NOMO-1 treated with DMSO at 0.1 percent for 48 hours (cell line): ENCODE measurements at regions not wholly inside any gene's neighbourhood (a gene's known extent, or its start where the extent isn't known, plus 50 kb on each side); places are given as distances from the start of the nearest gene placed in this dataset.
"Not testable (repeated sequence)": the region's sequence is repeated elsewhere in the genome, so short reads cannot be mapped to it uniquely, and the experiment has no call there.

Experiments
- DNase-seq: peaks from one replicate; lab custom pipeline; 2025; ENCODE audit not compliant: unreplicated experiment; lab: John Stamatoyannopoulos, UW

DNA sequence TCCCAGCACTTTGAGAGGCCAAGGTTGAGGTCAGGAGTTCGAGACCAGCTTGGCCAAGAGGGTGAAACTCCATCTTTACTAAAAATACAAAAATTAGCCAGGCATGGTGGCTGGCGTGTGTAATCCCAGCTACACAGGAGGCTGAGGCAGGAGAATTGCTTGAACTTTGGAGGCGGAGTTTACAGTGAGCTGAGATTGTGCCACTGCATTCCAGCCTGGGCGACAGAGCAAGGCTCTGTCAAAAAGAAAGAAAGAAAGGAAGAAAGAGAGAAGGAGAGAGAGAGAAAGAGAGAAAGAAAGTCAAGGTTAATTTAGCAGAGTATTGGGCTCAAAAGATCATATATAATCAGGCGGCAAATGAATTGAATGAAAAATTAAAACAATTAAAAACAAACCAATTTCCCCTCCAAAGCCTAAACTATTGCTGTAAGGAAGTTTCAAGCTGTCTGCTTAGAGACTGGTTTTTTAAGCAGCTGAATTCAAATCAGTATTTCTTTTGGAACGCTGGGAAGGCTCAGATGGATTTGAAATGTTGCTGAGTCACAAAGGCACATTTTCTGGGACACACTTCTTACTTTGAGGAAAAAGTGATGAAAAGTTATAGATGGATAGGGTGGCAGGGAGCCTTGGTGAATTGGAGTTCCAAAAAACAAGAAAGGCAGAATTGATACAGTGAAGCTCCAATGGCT is 81.3 kb upstream of the BHLHE40 start:
- no peak for DNase-seq

DNA sequence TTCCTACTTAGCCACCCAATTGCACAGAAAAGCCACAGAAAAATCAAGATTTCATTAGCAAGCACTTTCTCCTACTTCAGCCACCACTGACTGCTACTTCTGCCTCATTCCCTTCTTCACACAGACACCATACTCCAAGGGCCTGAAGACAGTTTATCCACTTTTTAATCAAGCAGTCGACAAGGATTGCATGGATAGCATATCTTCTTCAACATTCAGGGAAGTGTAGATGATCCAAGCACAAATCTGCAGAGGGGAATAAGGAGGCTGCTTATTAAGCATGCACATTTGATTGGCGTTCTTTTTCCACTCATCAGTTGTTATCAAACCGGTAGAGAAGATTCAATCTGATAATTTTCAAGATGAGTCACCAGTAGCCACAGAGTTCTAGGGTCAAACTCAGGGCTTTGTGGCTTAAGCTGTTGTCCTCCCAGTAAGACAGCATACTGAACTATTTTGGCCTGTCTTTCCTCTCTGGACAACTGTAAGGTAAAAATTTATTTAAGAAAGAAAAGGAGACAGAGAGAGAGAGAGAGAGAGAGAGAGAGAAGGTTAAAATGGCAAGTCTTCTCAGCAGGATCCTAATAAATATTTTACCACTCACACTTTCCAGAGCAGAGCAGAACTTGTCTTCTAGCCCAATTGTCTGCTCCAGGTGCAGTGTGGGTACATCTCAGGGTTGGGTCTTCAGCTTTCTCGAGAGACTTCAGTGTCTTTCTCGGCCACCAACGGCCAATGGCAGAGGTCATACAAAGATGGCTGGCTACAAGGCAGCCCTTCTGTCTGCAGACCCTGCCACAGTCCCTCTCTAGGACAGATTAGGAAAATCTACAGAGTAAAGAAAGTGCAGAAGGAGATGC is 80.6 kb upstream of the BHLHE40 start:
- DNase-seq, result peak; percentile 14

DNA sequence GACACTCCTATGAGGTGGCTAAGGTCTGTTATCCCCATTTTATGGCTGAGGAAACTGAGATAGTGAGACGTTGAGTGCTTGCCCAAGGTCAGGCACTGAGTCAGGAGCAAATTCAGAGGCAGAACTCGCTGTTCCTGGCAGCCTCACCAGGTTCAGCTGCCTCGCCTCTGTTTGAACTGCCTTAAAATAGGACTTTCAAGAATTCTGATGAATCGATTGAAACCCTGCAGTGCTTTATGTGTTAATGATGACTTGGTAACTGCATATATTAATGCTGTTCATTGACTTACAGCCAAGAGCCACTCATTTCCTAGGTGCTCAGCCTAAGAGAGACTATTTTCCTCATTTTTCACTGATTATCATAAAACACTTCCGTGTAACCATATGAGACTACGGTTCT is 79.5 kb upstream of the BHLHE40 start:
- DNase-seq, result no peak

DNA sequence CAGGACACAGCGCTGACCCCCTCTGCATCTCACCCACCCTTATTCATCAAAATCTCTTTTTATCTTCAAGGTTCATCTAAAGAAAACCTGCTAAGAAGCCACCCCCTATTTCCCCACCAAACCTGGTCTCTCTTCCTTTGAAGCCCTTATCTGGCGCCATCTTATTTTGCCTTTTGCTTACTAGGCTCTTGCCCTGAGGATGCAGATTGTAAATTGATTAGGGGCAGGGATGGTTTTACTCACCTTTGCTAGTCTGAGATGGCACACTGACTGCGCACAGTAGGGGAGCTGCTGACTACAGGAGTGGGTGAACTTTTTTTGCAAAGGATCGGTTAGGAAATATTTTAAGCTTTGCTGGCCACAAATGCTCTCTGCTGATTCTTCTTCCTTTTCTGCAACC is 78.9 kb upstream of the BHLHE40 start:
- DNase-seq, result no peak

DNA sequence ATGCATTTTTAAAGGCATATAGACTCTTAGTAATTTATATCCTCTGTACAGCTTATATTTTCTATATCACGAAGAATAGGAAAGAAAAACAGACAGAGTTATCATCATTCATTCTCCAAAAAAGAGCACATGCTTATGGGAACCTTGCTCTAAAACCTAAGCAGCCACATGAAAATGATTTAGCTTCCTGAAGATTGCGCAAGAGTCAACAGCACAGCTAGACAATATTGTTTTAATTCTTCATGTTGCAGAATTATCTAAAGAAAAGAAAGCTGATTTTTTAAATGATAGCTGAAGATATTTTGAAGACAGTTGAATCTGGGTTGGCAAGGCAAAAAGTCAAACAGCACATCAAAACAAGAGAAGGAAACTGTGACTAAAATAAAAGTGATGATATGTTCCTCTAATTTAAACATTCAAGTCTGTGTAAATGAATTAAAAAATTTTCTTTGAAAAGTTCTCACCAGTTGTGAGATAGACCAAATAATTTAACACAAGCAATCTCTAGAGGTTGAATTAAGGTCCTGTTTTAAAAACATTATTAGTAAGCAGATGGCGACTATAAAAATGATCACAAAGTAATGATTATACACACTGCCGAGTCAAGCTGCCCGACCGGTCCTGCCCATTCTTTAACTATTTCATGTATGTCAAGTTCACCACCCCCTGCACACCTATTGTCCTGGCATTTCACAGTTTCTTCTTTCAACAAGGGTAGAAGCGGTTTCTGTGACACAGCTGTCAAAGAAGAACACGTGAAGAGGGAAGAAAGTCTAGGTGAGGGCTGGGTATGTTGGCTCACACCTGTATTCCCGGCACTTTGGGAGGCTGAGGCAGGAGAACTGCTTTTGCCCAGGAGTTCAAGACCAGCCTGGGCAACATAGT is 74.2 kb upstream of the BHLHE40 start:
- DNase-seq, result peak; percentile 44

DNA sequence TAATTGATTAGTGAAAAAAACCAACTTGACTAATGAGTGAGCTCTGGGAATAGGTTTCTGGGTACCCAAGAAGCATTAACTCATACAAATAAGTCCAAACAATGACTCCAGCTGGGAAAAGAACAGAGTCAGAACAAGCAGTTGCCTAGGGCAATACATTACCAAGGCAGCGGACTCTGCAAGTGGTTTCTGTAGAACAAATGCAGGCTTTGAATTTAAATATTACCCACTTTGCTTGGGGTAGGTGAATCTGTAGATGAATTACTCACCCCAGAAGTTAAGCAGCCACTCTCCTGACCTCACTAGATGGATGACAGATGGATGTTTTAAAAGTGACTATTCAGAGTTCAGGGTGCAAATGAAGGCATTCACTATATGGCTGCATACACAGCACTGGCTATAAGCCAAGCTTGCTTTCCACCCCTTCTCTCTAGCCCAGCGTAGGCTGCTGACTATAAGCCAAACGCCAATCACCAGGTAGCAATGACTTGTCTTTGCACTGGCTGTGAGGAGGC is 73.1 kb upstream of the BHLHE40 start:
- DNase-seq, result no peak

DNA sequence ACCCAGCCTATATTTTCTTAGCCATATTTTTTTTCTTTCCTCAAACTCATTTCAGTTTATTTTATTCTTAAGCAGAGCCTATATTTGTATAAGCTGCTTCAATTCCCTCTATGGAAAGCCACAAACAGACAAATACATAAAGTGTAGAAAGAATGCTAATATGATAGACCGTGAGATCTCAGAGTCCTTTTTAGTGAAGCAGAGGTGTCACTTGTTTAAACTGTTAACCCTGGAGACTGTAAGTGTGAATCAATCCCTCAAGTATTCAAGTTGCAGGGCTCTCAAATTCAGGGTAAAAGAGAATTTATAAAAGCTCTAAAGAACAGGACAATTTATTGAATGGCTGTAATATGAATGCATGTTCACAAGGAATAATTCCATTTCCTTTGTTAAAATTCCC is 72.2 kb upstream of the BHLHE40 start:
- no peak for DNase-seq

DNA sequence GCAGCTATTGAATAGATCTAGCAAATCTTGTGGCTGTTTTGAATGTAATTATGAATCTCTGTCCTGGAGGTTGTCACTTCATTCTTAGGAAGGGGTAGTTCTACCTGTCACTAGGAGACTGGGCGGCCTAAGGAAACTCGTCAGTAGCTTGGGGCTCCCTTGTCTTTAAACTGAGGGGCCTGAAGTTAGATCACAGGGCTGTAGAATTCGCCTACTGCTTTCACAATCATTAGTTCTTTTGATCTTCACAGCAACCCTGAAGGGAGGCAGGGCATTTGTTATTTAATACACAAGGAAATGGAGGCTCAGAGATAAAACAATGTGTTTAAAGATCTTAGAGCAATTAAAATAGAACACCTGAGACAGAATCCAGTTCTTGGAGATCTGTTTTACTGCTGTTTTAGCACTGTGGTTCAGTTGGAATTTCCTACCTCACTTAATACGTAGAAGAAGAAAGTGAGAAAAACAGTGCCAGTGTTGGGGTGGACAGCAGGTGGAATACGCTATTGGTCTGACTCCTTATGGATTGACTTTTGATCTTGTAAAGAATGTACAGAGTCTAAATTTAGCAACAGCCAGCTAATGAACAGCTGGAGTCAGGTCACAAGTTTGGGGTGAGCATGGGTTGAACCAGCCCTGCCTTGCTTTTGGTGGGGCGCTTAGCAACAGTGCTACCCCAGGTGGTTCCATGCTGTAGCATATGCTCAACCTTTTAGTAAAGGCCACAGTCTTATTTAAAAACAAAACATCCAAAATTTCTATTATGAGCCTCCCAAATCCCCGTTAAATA is 71.4 kb upstream of the BHLHE40 start:
- DNase-seq, result no peak

DNA sequence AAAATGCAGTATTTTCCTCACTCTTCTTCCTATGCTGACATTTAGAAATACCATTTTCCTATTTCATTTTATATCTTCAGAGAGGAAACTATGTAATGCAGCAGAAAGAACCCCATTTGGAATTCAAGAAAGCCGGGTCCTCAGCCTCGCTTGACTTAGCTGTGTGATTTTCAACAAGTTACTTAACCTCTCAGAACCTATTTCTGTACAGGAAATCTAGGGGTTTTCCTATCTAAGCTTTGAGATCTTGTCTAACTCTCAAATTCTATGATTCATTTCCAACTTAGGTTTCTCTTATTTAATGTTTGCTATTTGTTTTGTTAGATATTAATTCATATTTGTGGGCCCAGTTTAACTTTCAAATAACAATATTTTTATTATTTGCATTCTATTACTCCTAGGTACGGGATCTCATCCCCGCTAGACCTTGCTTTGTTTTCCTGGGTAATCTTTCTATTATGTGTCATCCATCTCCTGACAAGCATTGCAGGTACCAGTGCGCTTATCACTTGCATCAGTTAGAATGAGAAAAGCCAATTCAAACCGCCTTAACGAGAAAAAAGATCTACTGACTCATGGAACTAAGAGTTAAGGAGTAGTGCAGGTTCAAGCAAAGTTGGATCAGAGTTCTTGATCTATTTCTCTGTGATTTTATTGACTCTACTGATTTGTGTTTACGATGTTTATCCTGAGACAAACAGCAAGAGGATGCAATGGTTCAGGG is 70.6 kb upstream of the BHLHE40 start:
- no peak for DNase-seq

DNA sequence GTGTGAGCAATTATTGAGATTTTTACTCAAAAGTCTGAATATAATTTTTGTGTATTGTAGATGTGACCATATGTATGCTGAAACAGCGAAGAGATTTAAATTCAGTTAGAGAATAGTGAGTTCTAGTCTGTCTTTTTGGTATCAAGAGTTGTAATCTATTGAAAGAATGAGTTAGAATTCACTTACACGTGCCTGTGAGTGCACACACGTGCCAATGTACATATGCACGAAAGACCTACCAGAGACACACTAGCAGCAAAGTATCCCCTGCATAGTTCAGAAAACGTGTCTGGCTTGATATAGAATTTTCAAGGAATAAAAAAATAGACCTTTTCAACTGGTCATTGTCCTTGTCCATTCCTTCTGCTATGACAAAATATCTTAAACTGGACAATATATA is 64.8 kb upstream of the BHLHE40 start:
- DNase-seq, result no peak

DNA sequence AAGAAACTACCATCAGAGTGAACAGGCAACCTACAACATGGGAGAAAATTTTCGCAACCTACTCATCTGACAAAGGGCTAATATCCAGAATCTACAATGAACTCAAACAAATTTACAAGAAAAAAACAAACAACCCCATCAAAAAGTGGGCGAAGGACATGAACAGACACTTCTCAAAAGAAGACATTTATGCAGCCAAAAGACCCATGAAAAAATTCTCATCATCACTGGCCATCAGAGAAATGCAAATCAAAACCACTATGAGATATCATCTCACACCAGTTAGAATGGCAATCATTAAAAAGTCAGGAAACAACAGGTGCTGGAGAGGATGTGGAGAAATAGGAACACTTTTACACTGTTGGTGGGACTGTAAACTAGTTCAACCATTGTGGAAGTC is 57.6 kb upstream of the BHLHE40 start:
- DNase-seq, result not testable (repeated sequence)

DNA sequence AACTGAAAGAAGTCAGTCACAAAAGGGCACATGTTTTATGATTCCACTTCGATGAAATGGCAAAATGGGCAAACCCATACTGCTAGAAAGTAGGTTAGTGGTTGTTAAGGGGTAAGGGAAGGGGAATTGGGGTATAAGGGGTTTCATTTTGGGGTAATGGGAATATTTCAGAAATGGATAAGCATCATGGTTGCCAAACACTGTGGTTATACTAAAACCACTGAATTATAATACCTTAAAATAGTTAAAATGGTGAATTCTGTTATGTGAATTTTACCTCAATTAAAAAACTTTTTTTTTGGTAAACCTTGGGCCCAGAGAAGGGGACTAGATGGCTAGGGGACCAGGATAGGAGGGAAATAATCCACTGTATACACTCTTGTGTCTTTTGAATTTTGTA is 52.3 kb upstream of the BHLHE40 start:
- no peak for DNase-seq

DNA sequence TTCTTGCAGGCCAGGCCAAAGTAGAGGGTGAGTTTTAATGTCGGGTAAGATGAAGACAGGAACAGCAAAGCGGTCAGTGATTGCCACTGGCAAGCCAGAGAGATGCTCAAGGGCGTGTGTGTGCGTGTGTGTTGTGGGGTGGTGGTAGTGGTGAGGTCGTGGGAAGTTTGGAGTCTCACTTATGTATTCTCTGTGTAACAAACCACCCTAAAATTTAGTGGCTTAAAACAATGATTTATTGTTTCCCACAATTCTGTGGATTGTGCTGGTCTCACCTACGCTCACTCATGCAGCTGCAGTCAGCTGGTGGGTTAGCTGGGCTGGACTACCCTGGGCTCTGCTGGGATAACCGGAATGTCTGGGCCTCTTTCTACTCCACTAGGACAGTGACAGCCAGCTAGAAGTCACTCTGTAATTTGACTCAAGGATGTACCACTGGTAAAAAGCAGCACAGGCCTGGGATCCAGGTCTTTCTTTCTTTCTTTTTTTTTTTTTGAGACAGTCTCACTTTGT is 50.9 kb upstream of the BHLHE40 start:
- DNase-seq, result no peak
